ENCODE measurements at regions not wholly inside any gene's neighbourhood (a gene's known extent, or its start where the extent isn't known, plus 50 kb on each side); places are given as distances from the start of the nearest gene placed in this dataset.

- TF ChIP-seq, protein P1, sequence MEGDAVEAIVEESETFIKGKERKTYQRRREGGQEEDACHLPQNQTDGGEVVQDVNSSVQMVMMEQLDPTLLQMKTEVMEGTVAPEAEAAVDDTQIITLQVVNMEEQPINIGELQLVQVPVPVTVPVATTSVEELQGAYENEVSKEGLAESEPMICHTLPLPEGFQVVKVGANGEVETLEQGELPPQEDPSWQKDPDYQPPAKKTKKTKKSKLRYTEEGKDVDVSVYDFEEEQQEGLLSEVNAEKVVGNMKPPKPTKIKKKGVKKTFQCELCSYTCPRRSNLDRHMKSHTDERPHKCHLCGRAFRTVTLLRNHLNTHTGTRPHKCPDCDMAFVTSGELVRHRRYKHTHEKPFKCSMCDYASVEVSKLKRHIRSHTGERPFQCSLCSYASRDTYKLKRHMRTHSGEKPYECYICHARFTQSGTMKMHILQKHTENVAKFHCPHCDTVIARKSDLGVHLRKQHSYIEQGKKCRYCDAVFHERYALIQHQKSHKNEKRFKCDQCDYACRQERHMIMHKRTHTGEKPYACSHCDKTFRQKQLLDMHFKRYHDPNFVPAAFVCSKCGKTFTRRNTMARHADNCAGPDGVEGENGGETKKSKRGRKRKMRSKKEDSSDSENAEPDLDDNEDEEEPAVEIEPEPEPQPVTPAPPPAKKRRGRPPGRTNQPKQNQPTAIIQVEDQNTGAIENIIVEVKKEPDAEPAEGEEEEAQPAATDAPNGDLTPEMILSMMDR (IDR thresholded peaks at IDR 0.05) = no peak
- TF ChIP-seq POLR2A (IDR thresholded peaks at IDR 0.05) = no peak
Observed at GRCh38 chrX:45771114-45771513, 570.4 kb upstream of the DIPK2B start.

Data from thyroid gland (tissue), 4 donors.